ENCODE measurements at regions not wholly inside any gene's neighbourhood (a gene's known extent, or its start where the extent isn't known, plus 50 kb on each side); places are given as distances from the start of the nearest gene placed in this dataset.

DNA sequence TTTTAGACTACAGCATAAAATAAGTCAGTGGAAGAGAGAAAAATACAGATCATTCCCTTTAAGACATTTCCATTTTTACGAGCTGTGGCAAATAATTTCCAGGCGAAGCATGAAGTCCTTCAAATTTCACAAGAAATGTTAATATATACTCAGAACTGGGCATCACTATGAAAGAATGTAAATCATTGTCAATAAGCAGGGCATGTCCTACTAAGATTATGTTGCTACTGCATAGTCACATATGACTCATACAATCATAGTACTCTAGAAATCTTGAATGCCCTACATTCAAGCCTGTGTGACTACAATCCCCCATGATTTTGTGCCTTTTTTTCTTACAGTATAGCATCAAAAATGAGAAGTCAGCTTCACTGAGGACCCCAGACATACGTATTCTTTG, 485.2 kb upstream of the FTMT start:
- TF ChIP-seq, protein P1, sequence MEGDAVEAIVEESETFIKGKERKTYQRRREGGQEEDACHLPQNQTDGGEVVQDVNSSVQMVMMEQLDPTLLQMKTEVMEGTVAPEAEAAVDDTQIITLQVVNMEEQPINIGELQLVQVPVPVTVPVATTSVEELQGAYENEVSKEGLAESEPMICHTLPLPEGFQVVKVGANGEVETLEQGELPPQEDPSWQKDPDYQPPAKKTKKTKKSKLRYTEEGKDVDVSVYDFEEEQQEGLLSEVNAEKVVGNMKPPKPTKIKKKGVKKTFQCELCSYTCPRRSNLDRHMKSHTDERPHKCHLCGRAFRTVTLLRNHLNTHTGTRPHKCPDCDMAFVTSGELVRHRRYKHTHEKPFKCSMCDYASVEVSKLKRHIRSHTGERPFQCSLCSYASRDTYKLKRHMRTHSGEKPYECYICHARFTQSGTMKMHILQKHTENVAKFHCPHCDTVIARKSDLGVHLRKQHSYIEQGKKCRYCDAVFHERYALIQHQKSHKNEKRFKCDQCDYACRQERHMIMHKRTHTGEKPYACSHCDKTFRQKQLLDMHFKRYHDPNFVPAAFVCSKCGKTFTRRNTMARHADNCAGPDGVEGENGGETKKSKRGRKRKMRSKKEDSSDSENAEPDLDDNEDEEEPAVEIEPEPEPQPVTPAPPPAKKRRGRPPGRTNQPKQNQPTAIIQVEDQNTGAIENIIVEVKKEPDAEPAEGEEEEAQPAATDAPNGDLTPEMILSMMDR (IDR thresholded peaks at IDR 0.05) = no peak
- TF ChIP-seq POLR2A (IDR thresholded peaks at IDR 0.05) (no peak), EP300 (IDR thresholded peaks at IDR 0.05) (no peak), POLR2AphosphoS5 (IDR thresholded peaks at IDR 0.05) (no peak)
